HepG2 (cell line): ENCODE measurements at regions not wholly inside any gene's neighbourhood (a gene's known extent, or its start where the extent isn't known, plus 50 kb on each side); places are given as distances from the start of the nearest gene placed in this dataset.

ENCODE experiments used
- ATAC-seq: fragments of 200-7000 bp; cut with Tn5 transposase; 3 replicates; pipeline ENCODE4 v1.9.1; 2020; ENCODE audit warnings: mild to moderate bottlenecking, moderate library complexity
- BruUV-seq: library from RNA; stranded (reverse); fragments of 400-500 nt; replicated peaks from 2 replicates; lab custom pipeline; 2021; lab: Mats Ljungman, UMichigan
- CTCF ChIA-PET: fragments of 300-600 bp; formaldehyde crosslinking; extraction: SDS; loops from one replicate; lab custom pipeline; 2021; ENCODE audit warnings: low total read pairs, inconsistent platforms, low intra/inter-chr PET ratio; lab: Yijun Ruan, JAX
- POLR2A ChIA-PET: fragments of 350-600 bp; sonication (Branson Sonifier 250); formaldehyde crosslinking; loops from one replicate; lab custom pipeline; 2020; ENCODE audit warnings: antibody characterized with exemption, inconsistent platforms; lab: Yijun Ruan, JAX
- DNase-seq: peaks from one replicate; pipeline ENCODE4 v3.0.0-alpha.2; 2015; ENCODE audit warnings: low spot score
- FAIRE-seq: peaks from 3 replicates; lab custom pipeline; 2011; peaks lifted over from hg19 to GRCh38; lab: Jason Lieb, UNC
- H2AFZ ChIP-seq: one replicate; pipeline ENCODE4 v1.6.1; 2011; ENCODE audit warnings: low read length, inconsistent platforms
- H3K27ac ChIP-seq: fragments of 300-600 bp; 3 replicates; pipeline ENCODE4 v1.8.0; 2011; ENCODE audit warnings: mixed run types, mild to moderate bottlenecking, mixed read lengths, low read length, inconsistent platforms; ENCODE audit not compliant: insufficient read depth; ENCODE audit errors: extremely low read length
- H3K27me3 ChIP-seq, 2 experiments: fragments of 200-600 bp in 1 of 2; 2 replicates in 1 of 2; 3 replicates in 1 of 2; pipeline versions ENCODE4 v1.6.0 to v1.8.0; 2011; ENCODE audit warnings: low read length in 2 of 2, mild to moderate bottlenecking in 2 of 2, moderate library complexity in 2 of 2, inconsistent platforms in 1 of 2; ENCODE audit not compliant: insufficient read depth in 2 of 2, control insufficient read depth in 1 of 2
- H3K36me3 ChIP-seq, 2 experiments: fragments of 200-600 bp in 1 of 2; replicated peaks in 1 of 2; 2 replicates in 1 of 2; 3 replicates in 1 of 2; pipeline versions ENCODE4 v1.5.1 to v1.8.0; 2011; ENCODE audit warnings: low read length in 2 of 2, inconsistent platforms in 1 of 2; ENCODE audit not compliant: insufficient read depth in 2 of 2, control insufficient read depth in 1 of 2
- H3K4me1 ChIP-seq: 2 replicates; pipeline ENCODE4 v1.5.1; 2012; ENCODE audit warnings: low read length, inconsistent platforms; ENCODE audit not compliant: insufficient read depth
- H3K4me2 ChIP-seq: 2 replicates; pipeline ENCODE4 v1.6.0; 2011; ENCODE audit warnings: low read depth, low read length, inconsistent platforms
- H3K4me3 ChIP-seq, 3 experiments: fragments of 200-600 bp in 1 of 3; sonication (generic), shearing (Covaris generic) in 1 of 3; replicated peaks in 1 of 3; 2 replicates each; pipeline ENCODE4 v1.5.1; 2011 to 2016; ENCODE audit warnings: low read length in 3 of 3, inconsistent platforms in 2 of 3, low read depth in 2 of 3, mild to moderate bottlenecking in 2 of 3, control low read depth in 1 of 3, mixed read lengths in 1 of 3; ENCODE audit not compliant: insufficient read depth in 1 of 3
- H3K79me2 ChIP-seq: one replicate; pipeline ENCODE4 v1.6.1; 2011; ENCODE audit warnings: low read length, inconsistent platforms; ENCODE audit not compliant: insufficient read depth
- H3K9ac ChIP-seq: 2 replicates; pipeline ENCODE4 v1.6.0; 2011; ENCODE audit warnings: mild to moderate bottlenecking, low read depth, low read length, inconsistent platforms; ENCODE audit not compliant: insufficient read depth
- H3K9me3 ChIP-seq: 2 replicates; pipeline ENCODE4 v1.5.1; 2012; ENCODE audit warnings: mild to moderate bottlenecking, low read length
- H4K20me1 ChIP-seq: 2 replicates; pipeline ENCODE4 v1.6.0; 2011; ENCODE audit warnings: inconsistent platforms, mild to moderate bottlenecking, low read length, moderate library complexity; ENCODE audit not compliant: insufficient read depth
- GLI4 ChIP-seq: sonication (generic); formaldehyde crosslinking; IDR thresholded peaks from 2 replicates; pipeline ENCODE4 v1.5.1; 2020; ENCODE audit warnings: missing genetic modification reagents, mild to moderate bottlenecking, moderate library complexity, borderline replicate concordance
- ISX ChIP-seq: sonication (generic); formaldehyde crosslinking; conservative IDR thresholded peaks from 2 replicates; pipeline ENCODE4 v1.5.0; 2020; ENCODE audit warnings: missing genetic modification reagents
- MATR3 ChIP-seq: sonication (generic); formaldehyde crosslinking; IDR thresholded peaks from 2 replicates; pipeline ENCODE4 v1.4.0; 2020; ENCODE audit warnings: missing genetic modification reagents
- MIXL1 ChIP-seq: IDR thresholded peaks from 2 replicates; pipeline ENCODE4 v1.6.1; 2016
- POLR2AphosphoS2 ChIP-seq: IDR thresholded peaks from 2 replicates; pipeline ENCODE4 v1.6.1; 2011; ENCODE audit warnings: low read depth, low read length, improper control_type of control experiment
- REPIN1 ChIP-seq: sonication (generic); formaldehyde crosslinking; IDR thresholded peaks from 2 replicates; pipeline ENCODE4 v1.8.0; 2022; ENCODE audit warnings: missing genetic modification reagents, low read depth, mild to moderate bottlenecking, borderline replicate concordance
- SAP130 ChIP-seq: IDR thresholded peaks from 2 replicates; pipeline ENCODE4 v1.6.1; 2016; ENCODE audit warnings: low read depth
- SUZ12 ChIP-seq: fragments of 150-350 bp; IDR thresholded peaks from 2 replicates; pipeline ENCODE4 v1.6.1; 2014; ENCODE audit warnings: low read depth, low read length
- ZFP36L1 ChIP-seq: sonication (generic); formaldehyde crosslinking; IDR thresholded peaks from 2 replicates; pipeline ENCODE4 v1.8.0; 2022; ENCODE audit warnings: mild to moderate bottlenecking, missing genetic modification reagents, moderate library complexity
- ZNF101 ChIP-seq: sonication (generic); formaldehyde crosslinking; IDR thresholded peaks from 2 replicates; pipeline ENCODE4 v1.4.0; 2020; ENCODE audit warnings: mild to moderate bottlenecking, low read depth, missing genetic modification reagents, borderline replicate concordance
- ZNF292 ChIP-seq: sonication (generic); formaldehyde crosslinking; IDR thresholded peaks from 2 replicates; pipeline ENCODE4 v1.8.1; 2022; ENCODE audit warnings: mild to moderate bottlenecking, low read depth, missing genetic modification reagents, borderline replicate concordance
- ZNF367 ChIP-seq: sonication (generic); formaldehyde crosslinking; IDR thresholded peaks from 2 replicates; pipeline ENCODE4 v1.4.0; 2020; ENCODE audit warnings: missing genetic modification reagents, borderline replicate concordance
- ZNF761 ChIP-seq: sonication (generic); formaldehyde crosslinking; conservative IDR thresholded peaks from 2 replicates; pipeline ENCODE4 v1.4.0; 2020; ENCODE audit warnings: mild to moderate bottlenecking, missing genetic modification reagents
- ZSCAN30 ChIP-seq: sonication (generic); formaldehyde crosslinking; IDR thresholded peaks from 2 replicates; pipeline ENCODE4 v1.5.0; 2020; ENCODE audit warnings: mild to moderate bottlenecking, missing genetic modification reagents
- WGBS: methylation state at CpG from one replicate; pipeline ENCODE4 v1.1.6; 2017; ENCODE audit warnings: low lambda C conversion rate; 5-methylcytosine and 5-hydroxymethylcytosine counted together
- in situ Hi-C: cut with HindIII; loops from 2 replicates; pipeline ENCODE4 v1.10.0; 2017; ENCODE audit warnings: low pct_unique_long_range_greater_than_20kb; ENCODE audit not compliant: extremely low pct_ligation_motif_present
- intact Hi-C: fragments of 100-400 bp; cut with micrococcal nuclease; formaldehyde crosslinking; loops from one replicate; pipeline ENCODE4 v1.10.0; 2022; ENCODE audit not compliant: unreplicated experiment
- TF ChIP-seq, protein P1 (sequence below): sonication (generic); formaldehyde crosslinking; IDR thresholded peaks from 2 replicates; pipeline ENCODE4 v1.4.0; 2020; ENCODE audit warnings: missing genetic modification reagents, borderline replicate concordance
- TF ChIP-seq, protein P2 (sequence below): sonication (generic); formaldehyde crosslinking; IDR thresholded peaks from 2 replicates; pipeline ENCODE4 v1.5.0; 2020; ENCODE audit warnings: missing genetic modification reagents, mild to moderate bottlenecking, borderline replicate concordance

DNA sequence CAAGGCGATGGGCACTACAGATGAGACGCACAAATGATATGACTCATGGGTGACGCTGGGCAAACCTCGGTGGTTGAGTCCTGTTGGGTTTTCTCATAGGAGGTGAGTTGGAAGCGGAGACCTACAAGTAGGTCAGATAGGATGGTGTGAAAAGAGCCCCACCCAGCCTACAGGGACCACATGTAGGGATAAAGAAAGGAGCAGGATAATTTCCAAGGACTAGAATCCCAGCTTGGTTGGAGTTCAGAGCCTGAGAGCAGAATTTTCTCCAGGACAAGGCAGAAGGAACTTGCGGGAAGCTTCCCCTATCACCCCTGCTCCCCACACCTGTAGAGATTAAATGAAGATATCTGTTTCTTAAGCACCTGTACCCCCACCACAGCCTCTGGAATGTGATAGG lies 489.7 kb upstream of the CDH4 start:
- CTCF ChIA-PET, result no interaction called here
- ATAC-seq, result no peak

More for the DNA sequence above, 489.7 kb upstream of the CDH4 start:
- no peak overlapping the region for H3K4me3 ChIP-seq
- no TSS peak for BruUV-seq
- peaks cover 62% of the 10 kb centered on the region for H3K9me3 ChIP-seq
- FAIRE-seq, result no peak
- H3K79me2 ChIP-seq, result no peaks in the 10 kb centered on the region
- no peaks in the 10 kb centered on the region for H4K20me1 ChIP-seq
- WGBS, result 18% methylated on average over 6 of the region's 6 CpGs
- H3K4me2 ChIP-seq, result no peak overlapping the region
- no peaks in the 10 kb centered on the region for H3K4me1 ChIP-seq
- intact Hi-C loops (no loop called here), in situ Hi-C loops (no loop called here)
- DNase-seq, result no peak
- no peaks in the 10 kb centered on the region for H3K27me3 ChIP-seq
- no peak overlapping the region for H3K9ac ChIP-seq
- H3K36me3 ChIP-seq, result no peaks in the 10 kb centered on the region
- no peak overlapping the region for H2AFZ ChIP-seq
- no peak overlapping the region for H3K27ac ChIP-seq
- POLR2A ChIA-PET, result no interaction called here
- TF ChIP-seq ZNF292 (CRISPR knock-in tag) (no peak), MIXL1 (CRISPR knock-in tag) (no peak), POLR2AphosphoS2 (no peak), SAP130 (CRISPR knock-in tag) (no peak), ISX (CRISPR knock-in tag) (no peak), MATR3 (CRISPR knock-in tag) (no peak), ZNF101 (CRISPR knock-in tag) (no peak), ZNF761 (no peak), SUZ12 (no peak), ZSCAN30 (CRISPR knock-in tag) (no peak), ZFP36L1 (CRISPR knock-in tag) (no peak), GLI4 (CRISPR knock-in tag) (no peak), ZNF367 (CRISPR knock-in tag) (no peak), REPIN1 (CRISPR knock-in tag) (no peak)
- TF ChIP-seq, protein P1, sequence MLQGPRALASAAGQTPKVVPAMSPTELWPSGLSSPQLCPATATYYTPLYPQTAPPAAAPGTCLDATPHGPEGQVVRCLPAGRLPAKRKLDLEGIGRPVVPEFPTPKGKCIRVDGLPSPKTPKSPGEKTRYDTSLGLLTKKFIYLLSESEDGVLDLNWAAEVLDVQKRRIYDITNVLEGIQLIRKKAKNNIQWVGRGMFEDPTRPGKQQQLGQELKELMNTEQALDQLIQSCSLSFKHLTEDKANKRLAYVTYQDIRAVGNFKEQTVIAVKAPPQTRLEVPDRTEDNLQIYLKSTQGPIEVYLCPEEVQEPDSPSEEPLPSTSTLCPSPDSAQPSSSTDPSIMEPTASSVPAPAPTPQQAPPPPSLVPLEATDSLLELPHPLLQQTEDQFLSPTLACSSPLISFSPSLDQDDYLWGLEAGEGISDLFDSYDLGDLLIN (CRISPR knock-in tag), result no peak
- TF ChIP-seq, protein P2, sequence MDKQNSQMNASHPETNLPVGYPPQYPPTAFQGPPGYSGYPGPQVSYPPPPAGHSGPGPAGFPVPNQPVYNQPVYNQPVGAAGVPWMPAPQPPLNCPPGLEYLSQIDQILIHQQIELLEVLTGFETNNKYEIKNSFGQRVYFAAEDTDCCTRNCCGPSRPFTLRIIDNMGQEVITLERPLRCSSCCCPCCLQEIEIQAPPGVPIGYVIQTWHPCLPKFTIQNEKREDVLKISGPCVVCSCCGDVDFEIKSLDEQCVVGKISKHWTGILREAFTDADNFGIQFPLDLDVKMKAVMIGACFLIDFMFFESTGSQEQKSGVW (CRISPR knock-in tag), result no peak
